SK-N-SH treated with all-trans-retinoic acid at 6 μM for 48 hours (cell line): ENCODE measurements at regions not wholly inside any gene's neighbourhood (a gene's known extent, or its start where the extent isn't known, plus 50 kb on each side); places are given as distances from the start of the nearest gene placed in this dataset.

Experiments
- ESRRG ChIP-seq: fragments of 250-450 bp; sonication (Bioruptor Pico); IDR thresholded peaks from 2 replicates; pipeline ENCODE4 v1.6.1; 2021; ENCODE audit warnings: mild to moderate bottlenecking
- GLIS3 ChIP-seq: fragments of 250-450 bp; sonication (Bioruptor Pico); IDR thresholded peaks from 2 replicates; pipeline ENCODE4 v1.5.0; 2020; ENCODE audit warnings: mild to moderate bottlenecking, moderate library complexity
- OSR1 ChIP-seq: fragments of 250-450 bp; sonication (Bioruptor Pico); IDR thresholded peaks from 2 replicates; pipeline ENCODE4 v1.8.0; 2022; ENCODE audit warnings: moderate library complexity, mild to moderate bottlenecking, inconsistent platforms
- PPARA ChIP-seq: fragments of 250-450 bp; sonication (Bioruptor Pico); IDR thresholded peaks from 2 replicates; pipeline ENCODE4 v1.5.0; 2020; ENCODE audit warnings: mild to moderate bottlenecking, borderline replicate concordance
- TCF4 ChIP-seq: fragments of 250-450 bp; sonication (Bioruptor Pico); IDR thresholded peaks from 2 replicates; pipeline ENCODE4 v1.8.0; 2021; ENCODE audit warnings: mild to moderate bottlenecking, moderate library complexity, borderline replicate concordance
- ZC3H10 ChIP-seq: fragments of 250-450 bp; sonication (Bioruptor Pico); IDR thresholded peaks from 2 replicates; pipeline ENCODE4 v1.5.1; 2021; ENCODE audit warnings: mild to moderate bottlenecking, moderate library complexity
- ZFP30 ChIP-seq: fragments of 450-650 bp; formaldehyde crosslinking; IDR thresholded peaks from 2 replicates; pipeline ENCODE4 v1.5.0; 2022; ENCODE audit warnings: mild to moderate bottlenecking, moderate library complexity
- TF ChIP-seq, protein P1 (sequence below): fragments of 250-450 bp; sonication (Bioruptor Pico); IDR thresholded peaks from 2 replicates; pipeline ENCODE4 v1.5.1; 2020; ENCODE audit warnings: low read depth, mild to moderate bottlenecking, moderate library complexity
- TF ChIP-seq, protein P2 (sequence below): fragments of 250-450 bp; sonication (Bioruptor Pico); IDR thresholded peaks from 2 replicates; pipeline ENCODE4 v1.5.0; 2020; ENCODE audit warnings: mild to moderate bottlenecking, moderate library complexity
- TF ChIP-seq, protein P3 (sequence below): fragments of 250-450 bp; sonication (Bioruptor Pico); IDR thresholded peaks from 2 replicates; pipeline ENCODE4 v1.8.0; 2020; ENCODE audit warnings: mild to moderate bottlenecking, moderate library complexity, borderline replicate concordance

DNA sequence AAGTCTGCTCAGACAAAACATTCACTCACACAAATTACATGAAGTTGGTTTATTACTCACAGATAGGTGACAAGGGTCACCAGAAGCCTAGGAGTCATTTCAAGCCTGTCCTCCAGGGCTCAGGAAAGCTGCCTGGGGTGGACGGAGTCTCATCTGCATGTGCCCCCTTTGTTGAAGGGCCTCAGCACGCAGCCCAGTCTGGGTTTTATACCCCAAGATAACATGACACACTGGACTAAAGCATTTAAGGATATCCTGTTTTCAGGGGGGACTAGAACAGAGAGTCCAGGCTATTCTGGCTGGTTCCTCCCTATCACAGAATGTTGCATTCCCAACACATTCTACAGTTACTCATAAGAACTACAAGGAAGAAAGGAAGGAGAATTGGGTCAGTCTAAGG lies 164.7 kb downstream of the MREG start:
- TF ChIP-seq, protein P1, sequence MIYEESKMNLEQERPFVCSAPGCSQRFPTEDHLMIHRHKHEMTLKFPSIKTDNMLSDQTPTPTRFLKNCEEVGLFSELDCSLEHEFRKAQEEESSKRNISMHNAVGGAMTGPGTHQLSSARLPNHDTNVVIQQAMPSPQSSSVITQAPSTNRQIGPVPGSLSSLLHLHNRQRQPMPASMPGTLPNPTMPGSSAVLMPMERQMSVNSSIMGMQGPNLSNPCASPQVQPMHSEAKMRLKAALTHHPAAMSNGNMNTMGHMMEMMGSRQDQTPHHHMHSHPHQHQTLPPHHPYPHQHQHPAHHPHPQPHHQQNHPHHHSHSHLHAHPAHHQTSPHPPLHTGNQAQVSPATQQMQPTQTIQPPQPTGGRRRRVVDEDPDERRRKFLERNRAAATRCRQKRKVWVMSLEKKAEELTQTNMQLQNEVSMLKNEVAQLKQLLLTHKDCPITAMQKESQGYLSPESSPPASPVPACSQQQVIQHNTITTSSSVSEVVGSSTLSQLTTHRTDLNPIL (CRISPR knock-in tag) = no peak
- TF ChIP-seq, protein P2, sequence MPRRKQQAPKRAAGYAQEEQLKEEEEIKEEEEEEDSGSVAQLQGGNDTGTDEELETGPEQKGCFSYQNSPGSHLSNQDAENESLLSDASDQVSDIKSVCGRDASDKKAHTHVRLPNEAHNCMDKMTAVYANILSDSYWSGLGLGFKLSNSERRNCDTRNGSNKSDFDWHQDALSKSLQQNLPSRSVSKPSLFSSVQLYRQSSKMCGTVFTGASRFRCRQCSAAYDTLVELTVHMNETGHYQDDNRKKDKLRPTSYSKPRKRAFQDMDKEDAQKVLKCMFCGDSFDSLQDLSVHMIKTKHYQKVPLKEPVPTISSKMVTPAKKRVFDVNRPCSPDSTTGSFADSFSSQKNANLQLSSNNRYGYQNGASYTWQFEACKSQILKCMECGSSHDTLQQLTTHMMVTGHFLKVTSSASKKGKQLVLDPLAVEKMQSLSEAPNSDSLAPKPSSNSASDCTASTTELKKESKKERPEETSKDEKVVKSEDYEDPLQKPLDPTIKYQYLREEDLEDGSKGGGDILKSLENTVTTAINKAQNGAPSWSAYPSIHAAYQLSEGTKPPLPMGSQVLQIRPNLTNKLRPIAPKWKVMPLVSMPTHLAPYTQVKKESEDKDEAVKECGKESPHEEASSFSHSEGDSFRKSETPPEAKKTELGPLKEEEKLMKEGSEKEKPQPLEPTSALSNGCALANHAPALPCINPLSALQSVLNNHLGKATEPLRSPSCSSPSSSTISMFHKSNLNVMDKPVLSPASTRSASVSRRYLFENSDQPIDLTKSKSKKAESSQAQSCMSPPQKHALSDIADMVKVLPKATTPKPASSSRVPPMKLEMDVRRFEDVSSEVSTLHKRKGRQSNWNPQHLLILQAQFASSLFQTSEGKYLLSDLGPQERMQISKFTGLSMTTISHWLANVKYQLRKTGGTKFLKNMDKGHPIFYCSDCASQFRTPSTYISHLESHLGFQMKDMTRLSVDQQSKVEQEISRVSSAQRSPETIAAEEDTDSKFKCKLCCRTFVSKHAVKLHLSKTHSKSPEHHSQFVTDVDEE (CRISPR knock-in tag) = no peak
- TF ChIP-seq, protein P3, sequence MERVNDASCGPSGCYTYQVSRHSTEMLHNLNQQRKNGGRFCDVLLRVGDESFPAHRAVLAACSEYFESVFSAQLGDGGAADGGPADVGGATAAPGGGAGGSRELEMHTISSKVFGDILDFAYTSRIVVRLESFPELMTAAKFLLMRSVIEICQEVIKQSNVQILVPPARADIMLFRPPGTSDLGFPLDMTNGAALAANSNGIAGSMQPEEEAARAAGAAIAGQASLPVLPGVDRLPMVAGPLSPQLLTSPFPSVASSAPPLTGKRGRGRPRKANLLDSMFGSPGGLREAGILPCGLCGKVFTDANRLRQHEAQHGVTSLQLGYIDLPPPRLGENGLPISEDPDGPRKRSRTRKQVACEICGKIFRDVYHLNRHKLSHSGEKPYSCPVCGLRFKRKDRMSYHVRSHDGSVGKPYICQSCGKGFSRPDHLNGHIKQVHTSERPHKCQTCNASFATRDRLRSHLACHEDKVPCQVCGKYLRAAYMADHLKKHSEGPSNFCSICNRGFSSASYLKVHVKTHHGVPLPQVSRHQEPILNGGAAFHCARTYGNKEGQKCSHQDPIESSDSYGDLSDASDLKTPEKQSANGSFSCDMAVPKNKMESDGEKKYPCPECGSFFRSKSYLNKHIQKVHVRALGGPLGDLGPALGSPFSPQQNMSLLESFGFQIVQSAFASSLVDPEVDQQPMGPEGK = no peak
- TF ChIP-seq ZC3H10 (CRISPR knock-in tag) (no peak), TCF4 (CRISPR knock-in tag) (no peak), ESRRG (CRISPR knock-in tag) (no peak), ZFP30 (no peak), GLIS3 (CRISPR knock-in tag) (no peak), PPARA (no peak), OSR1 (CRISPR knock-in tag) (no peak)
